Anterior cingulate cortex (tissue), 58 donors: ENCODE measurements at regions not wholly inside any gene's neighbourhood (a gene's known extent, or its start where the extent isn't known, plus 50 kb on each side); places are given as distances from the start of the nearest gene placed in this dataset.
A peak's percentile ranks its signal among the peaks of the same experiment; 100 is the strongest.

ENCODE experiments used
- DNase-seq, 58 donors: peaks; one replicate each; lab custom pipeline; 2025; lab: John Stamatoyannopoulos, UW

GRCh38 chr4:65139998-65140397 lies 530.3 kb downstream of the EPHA5 start:
- no peak for DNase-seq

- no peak for DNase-seq
Measured at GRCh38 chr4:65126200-65126599, 544.1 kb downstream of the EPHA5 start.

GRCh38 chr4:65120287-65120686 lies 550.0 kb downstream of the EPHA5 start:
- no peak for DNase-seq

GRCh38 chr4:65102419-65102818 lies 567.9 kb downstream of the EPHA5 start:
- DNase-seq = no peak

GRCh38 chr4:65096630-65097029 lies 573.7 kb downstream of the EPHA5 start:
- no peak for DNase-seq

GRCh38 chr4:65089666-65090065 lies 580.6 kb downstream of the EPHA5 start:
- DNase-seq = no peak

- DNase-seq = no peak
Measured at GRCh38 chr4:65083076-65083475, 587.2 kb downstream of the EPHA5 start.

- DNase-seq = no peak
Measured at GRCh38 chr4:65071564-65071963, 598.7 kb downstream of the EPHA5 start.

- no peak for DNase-seq
Measured at GRCh38 chr4:65069177-65069576, 601.1 kb downstream of the EPHA5 start.

GRCh38 chr4:65066106-65066505 lies 604.2 kb downstream of the EPHA5 start:
- no peak for DNase-seq

GRCh38 chr4:65063601-65064000 lies 606.7 kb downstream of the EPHA5 start:
- no peak for DNase-seq

GRCh38 chr4:65050786-65051185 lies 619.5 kb downstream of the EPHA5 start:
- DNase-seq = no peak

- DNase-seq = peak in 3 of 58 donors; percentile 0 to 2 (median 1)
Measured at GRCh38 chr4:65046192-65047133, 623.8 kb downstream of the EPHA5 start.

GRCh38 chr4:65033899-65034298 lies 624.6 kb upstream of the TECRL start:
- no peak for DNase-seq

- DNase-seq = no peak
Measured at GRCh38 chr4:65028592-65028991, 619.3 kb upstream of the TECRL start.

- DNase-seq = peak in 13 of 58 donors; percentile 0 to 35 (median 14)
Measured at GRCh38 chr4:65023883-65024670, 614.8 kb upstream of the TECRL start.

- no peak for DNase-seq
Measured at GRCh38 chr4:65023081-65023480, 613.8 kb upstream of the TECRL start.

GRCh38 chr4:65021737-65022136 lies 612.5 kb upstream of the TECRL start:
- no peak for DNase-seq

- DNase-seq = no peak
Measured at GRCh38 chr4:65021149-65021548, 611.9 kb upstream of the TECRL start.

GRCh38 chr4:65019775-65020174 lies 610.5 kb upstream of the TECRL start:
- DNase-seq = no peak

- no peak for DNase-seq
Measured at GRCh38 chr4:65018313-65018712, 609.1 kb upstream of the TECRL start.

- no peak for DNase-seq
Measured at GRCh38 chr4:65014078-65014477, 604.8 kb upstream of the TECRL start.
